SK-N-SH (cell line): ENCODE measurements at regions not wholly inside any gene's neighbourhood (a gene's known extent, or its start where the extent isn't known, plus 50 kb on each side); places are given as distances from the start of the nearest gene placed in this dataset.

Experiments used
- CTCF ChIP-seq: fragments of 200-600 bp; sonication (generic); IDR thresholded peaks from 2 replicates; pipeline ENCODE4 v1.6.1; 2017; ENCODE audit warnings: antibody characterized with exemption, mild to moderate bottlenecking, moderate library complexity
- SMC3 ChIP-seq: IDR thresholded peaks from 2 replicates; pipeline ENCODE4 v1.6.1; 2012; ENCODE audit warnings: low read depth, low read length, improper control_type of control experiment
- USF1 ChIP-seq: IDR thresholded peaks from 2 replicates; pipeline ENCODE4 v1.4.0; 2012; ENCODE audit warnings: low read depth, borderline replicate concordance

- TF ChIP-seq CTCF (no peak), SMC3 (no peak), USF1 (no peak)
Measured at GRCh38 chr3:103136621-103137020, 701.8 kb downstream of the ZPLD1 start.
